ENCODE measurements at regions not wholly inside any gene's neighbourhood (a gene's known extent, or its start where the extent isn't known, plus 50 kb on each side); places are given as distances from the start of the nearest gene placed in this dataset.
A peak's percentile ranks its signal among the peaks of the same experiment; 100 is the strongest.

DNA sequence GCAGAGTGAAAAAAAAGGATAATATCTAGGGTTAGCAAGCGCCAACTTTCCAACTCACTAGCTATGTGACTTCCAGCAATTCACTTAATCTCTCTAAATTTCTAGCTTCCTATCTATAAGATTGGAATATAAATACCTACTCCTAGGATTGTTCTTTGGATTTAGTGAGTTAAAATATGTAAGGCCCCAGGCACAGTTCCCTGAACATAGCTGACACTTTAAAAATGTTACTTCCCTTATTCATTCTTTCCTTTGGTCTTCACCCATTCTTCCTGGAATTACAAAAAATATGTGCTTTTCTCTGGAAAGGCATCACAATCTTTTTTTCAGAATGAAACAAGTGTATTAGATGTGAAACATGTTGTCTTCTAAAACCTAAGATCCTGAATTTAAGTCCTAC lies 365.7 kb downstream of the RBM43 start:
- DNase-seq = no peak

GRCh38 chr2:150889141-150889540 lies 372.5 kb downstream of the RBM43 start:
- DNase-seq = no peak

DNA sequence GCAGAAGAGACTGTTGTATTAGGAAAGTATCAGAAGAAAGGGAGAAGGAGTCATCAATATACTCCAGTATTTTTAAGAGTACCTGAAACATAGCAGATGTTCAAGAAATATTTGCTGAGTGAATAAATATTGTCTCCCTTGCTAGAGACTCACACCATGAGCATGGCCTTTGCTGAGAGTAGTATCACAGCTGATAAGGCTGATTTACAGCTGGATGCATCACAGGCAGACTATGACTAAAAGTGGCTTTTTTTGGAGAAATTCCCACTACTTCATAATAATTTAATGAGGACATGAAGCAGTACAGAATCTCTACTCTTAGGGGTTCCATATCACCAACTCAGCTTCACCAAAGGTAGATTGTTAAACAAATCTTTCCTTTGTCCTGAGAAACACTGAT lies 373.3 kb downstream of the RBM43 start:
- DNase-seq = no peak

DNA sequence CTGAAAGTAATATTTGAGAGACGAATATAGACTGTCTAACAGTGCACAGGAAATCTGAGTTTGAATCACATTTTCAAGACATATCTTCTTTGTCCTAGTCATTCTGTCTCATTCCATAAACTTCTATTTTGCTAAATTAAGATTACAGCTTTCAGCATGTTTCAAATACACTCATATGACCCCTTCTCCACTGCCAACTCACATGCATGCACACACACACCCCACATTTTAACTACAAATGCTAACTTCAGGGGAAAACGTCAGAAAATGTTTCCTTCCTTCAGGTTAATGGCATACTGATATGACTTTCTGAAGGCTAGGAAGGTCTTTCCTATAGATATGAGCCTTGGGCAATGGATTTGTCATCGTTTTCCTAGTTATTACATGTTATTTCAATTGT lies 373.7 kb downstream of the RBM43 start:
- no peak for DNase-seq

DNA sequence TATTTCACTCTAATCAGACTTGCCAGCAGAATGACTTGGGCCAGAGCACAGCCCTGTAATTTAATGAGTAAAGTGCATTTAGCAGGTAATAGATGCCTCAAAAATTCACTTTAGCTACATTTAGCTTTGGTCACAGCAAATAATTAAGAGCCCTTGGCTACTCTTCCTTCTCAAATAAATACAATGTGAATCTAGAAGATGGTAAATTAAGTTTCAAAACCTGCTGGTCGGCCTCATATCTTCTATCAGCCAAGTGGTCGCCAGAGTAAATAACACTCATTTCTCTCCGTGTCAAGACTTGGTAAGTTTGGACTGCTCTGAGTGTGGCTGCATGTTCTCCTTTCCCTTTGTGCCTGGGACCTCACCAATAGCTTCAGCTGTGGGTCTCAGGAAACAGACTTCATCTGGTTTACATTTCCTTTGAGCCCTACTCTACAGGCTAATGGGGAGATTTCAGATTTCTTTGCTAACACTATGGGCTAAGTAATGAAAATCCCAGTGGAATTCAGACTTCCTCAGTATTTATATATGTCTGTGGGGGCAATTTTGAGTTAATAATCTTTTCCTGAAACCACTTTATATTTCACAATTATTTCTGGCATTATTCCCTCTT lies 375.8 kb downstream of the RBM43 start:
- no peak for DNase-seq

GRCh38 chr2:150885236-150885635 lies 376.4 kb downstream of the RBM43 start:
- no peak for DNase-seq

DNA sequence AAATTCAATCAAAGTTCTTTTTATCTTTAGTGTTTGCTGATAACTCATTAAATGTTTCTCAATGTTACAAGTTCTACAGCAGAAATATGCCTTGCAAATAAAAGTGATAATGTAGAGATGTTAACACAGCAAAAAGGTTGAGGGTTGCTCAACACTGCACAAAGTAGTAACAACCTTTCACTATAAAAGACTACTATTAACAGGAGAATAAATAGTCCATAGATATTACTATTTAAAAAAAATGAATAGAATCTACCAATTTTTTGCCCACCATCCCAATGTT lies 378.1 kb downstream of the RBM43 start:
- DNase-seq = no peak

GRCh38 chr2:150882751-150883612 lies 378.7 kb downstream of the RBM43 start:
- no peak for DNase-seq

GRCh38 chr2:150880986-150881385 lies 380.7 kb downstream of the RBM43 start:
- DNase-seq = no peak

DNA sequence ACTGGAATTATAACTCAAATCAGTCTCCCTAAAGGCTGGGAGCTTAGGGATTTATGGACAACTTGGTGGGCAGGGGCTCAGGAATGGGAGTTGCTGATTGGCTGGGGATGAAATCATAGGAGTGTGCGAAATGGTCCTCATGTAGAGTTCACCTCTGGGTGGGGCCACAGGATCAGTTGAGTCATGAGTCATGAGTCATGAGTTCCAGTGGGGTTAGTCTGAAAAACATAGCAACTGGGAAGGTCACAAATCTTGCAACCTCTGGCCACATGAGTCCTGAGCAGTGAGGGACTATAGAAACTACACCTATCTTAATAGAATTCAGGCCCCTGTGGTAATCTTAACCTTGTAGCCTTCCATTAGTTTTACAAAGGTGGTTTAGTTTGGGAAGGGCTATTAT lies 383.3 kb downstream of the RBM43 start:
- DNase-seq = no peak

DNA sequence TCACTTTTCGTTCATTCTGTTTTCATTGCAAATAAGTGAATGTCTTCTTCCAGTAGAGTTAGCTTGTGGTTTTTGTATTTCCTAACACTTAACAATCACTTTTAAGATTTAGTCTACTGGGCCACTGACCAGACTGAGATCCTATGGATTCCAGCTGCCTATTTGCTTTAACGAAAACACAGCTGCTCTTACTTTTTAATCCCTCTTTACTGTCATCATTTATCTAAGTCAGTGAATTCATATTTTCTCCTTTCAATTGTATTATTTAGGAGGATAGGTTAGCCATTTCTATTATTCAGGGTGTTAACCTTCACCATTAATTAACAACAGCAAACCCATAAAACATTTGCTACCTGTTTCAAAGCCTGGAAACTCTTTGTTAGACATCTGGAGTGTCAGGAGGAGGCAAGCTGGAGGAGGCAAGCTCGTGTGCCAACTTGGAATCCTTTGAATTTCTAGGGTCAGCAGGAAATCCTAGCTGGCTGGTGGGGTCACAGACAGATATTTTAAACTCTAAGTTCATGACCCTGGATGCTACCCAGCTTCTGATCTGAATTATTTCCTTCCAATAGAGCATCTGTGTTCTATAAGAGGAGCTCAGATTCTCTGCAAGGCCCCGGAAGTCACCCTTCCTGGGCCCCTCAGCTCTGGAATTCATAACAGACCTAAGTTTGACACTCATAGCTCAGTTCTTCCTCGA lies 385.3 kb downstream of the RBM43 start:
- peak; percentile 23 for DNase-seq

- no peak for DNase-seq
These were observed 385.9 kb upstream of the RND3 start for GRCh38 chr2:150873396-150873772.

- peak; percentile 48 for DNase-seq
These were observed 385.4 kb upstream of the RND3 start for GRCh38 chr2:150872756-150873395.

DNA sequence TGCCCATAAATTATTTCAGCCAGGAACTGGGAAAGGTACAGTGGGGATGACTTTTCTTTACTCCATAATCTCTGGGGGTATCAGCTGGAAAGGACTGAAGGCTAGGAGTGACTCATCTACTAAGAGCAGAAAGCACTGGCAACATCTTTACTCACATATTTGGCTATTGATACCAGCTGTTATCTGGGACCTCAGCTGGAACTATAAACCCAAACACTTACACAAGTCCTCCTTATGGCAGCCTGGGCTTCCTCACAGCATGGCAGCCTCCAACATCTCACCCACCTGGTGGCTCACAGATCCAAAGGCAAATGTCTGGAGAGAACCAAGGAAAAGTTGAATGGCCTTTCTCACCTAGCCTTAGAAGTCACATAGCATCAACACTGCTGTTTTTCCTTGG lies 379.0 kb upstream of the RND3 start:
- DNase-seq = no peak

DNA sequence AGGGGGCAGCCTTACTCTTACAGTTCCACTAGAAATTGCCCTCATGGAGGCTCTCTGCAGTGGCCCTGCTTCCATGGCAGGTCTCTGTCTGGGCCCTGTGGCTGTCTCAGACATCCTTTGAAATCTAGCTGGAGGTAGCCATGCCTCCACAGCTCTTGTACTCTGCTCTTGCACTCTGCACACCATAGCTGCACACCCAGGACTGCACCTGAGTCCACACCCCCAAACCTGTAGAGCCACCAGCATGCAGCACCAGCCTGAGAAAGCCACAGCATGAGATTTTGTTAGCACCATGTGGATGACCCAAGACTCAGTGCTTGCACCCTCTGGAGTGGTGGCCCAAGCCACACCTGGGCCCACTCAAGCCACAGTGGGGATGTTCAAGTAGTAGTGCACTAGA lies 376.2 kb upstream of the RND3 start:
- no peak for DNase-seq

- no peak for DNase-seq
These were observed 372.8 kb upstream of the RND3 start for GRCh38 chr2:150860301-150860700.

GRCh38 chr2:150859877-150860276 lies 372.4 kb upstream of the RND3 start:
- no peak for DNase-seq

DNA sequence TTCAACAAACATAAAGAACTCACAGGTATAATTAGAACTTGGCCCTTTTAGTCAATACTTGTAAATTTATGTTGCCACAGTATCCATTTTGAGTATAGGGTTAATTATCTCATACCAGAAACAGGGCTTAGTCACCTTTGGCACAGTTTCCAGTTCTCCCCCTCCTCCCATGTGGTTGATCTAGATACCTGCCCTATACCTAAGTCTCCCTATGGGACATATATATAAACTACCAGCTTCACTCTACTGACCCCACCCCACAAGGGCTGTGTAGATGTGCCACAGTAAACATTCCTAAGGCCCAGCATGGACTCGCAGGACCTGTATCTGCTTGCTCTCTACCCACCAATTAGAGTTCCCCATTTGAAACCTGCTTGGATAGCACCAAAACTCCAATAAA lies 371.7 kb upstream of the RND3 start:
- no peak for DNase-seq

DNA sequence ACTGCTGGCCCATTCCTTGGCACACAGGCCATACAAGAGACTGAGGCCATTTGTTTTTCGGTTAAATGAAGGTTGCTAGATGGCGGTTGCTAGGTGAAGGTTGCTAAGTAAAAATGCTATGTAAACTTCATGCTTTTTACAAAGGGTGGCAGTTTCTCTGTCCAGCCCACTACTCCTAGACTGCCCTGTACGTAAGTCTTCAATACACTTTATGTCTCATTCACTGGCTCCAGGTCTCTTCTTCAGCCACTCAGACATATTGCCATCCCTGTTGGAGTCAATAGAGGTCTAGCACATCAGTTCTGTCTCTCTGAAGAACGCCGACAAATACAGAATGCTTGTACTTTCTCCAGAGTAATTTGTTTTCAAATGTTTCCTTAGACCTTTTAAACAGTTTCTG lies 370.9 kb upstream of the RND3 start:
- no peak for DNase-seq

GRCh38 chr2:150856596-150857281 lies 369.3 kb upstream of the RND3 start:
- DNase-seq = no peak

- DNase-seq = no peak
These were observed 365.8 kb upstream of the RND3 start for GRCh38 chr2:150853263-150853662.

DNA sequence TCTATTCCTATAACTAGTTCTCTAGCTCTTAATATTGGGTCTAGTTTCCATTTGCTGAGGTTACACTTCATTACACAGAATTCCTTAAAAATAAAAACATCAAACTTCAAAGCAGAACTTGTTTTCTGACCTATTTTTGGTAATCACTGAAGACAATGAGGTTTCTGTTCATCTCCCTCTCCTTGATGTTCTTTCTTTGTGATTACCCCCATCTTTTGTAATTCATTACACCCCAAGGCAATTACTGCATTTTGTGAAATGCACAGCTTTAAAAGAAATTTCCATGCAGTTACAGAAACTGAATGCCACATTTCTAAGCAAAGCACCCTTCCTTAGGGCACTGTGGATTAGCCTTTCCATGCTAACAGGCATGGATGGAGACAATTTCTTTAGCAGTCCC lies 363.2 kb upstream of the RND3 start:
- DNase-seq = no peak

GRCh38 chr2:150847578-150847977 lies 360.1 kb upstream of the RND3 start:
- no peak for DNase-seq

All from right kidney (tissue), 1 donor.